Endodermal cell (in vitro differentiated cells): ENCODE measurements at regions not wholly inside any gene's neighbourhood (a gene's known extent, or its start where the extent isn't known, plus 50 kb on each side); places are given as distances from the start of the nearest gene placed in this dataset.

ENCODE experiments used
- DNase-seq: peaks from one replicate; pipeline ENCODE4 v3.0.0-alpha.2; 2017
- H3K27ac ChIP-seq: 2 replicates; pipeline ENCODE4 v1.5.1; 2013; ENCODE audit warnings: mild to moderate bottlenecking, low read depth, low read length, moderate library complexity
- H3K27me3 ChIP-seq: 2 replicates; pipeline ENCODE4 v1.6.1; 2013; ENCODE audit warnings: mild to moderate bottlenecking, low read length, moderate library complexity; ENCODE audit not compliant: insufficient read depth, control insufficient read depth, poor library complexity, severe bottlenecking
- H3K36me3 ChIP-seq: 2 replicates; pipeline ENCODE4 v1.7.0; 2013; ENCODE audit warnings: mild to moderate bottlenecking, low read length, moderate library complexity; ENCODE audit not compliant: control insufficient read depth, insufficient read depth
- H3K4me1 ChIP-seq: one replicate; pipeline ENCODE4 v1.7.0; 2013; ENCODE audit warnings: low read length; ENCODE audit not compliant: control insufficient read depth, insufficient read depth
- H3K4me3 ChIP-seq: 2 replicates; pipeline ENCODE4 v1.5.1; 2013; ENCODE audit warnings: mild to moderate bottlenecking, low read length, moderate library complexity
- H3K9ac ChIP-seq: 2 replicates; pipeline ENCODE4 v1.6.1; 2013; ENCODE audit warnings: mild to moderate bottlenecking, low read length, moderate library complexity; ENCODE audit not compliant: poor library complexity, severe bottlenecking; ENCODE audit errors: extremely low read depth
- H3K9me3 ChIP-seq: 2 replicates; pipeline ENCODE4 v1.6.1; 2013; ENCODE audit warnings: mild to moderate bottlenecking, low read length, moderate library complexity; ENCODE audit not compliant: control insufficient read depth
- H3K27ac Mint-ChIP-seq: 2 replicates; pipeline ENCODE4 v1.8.0; 2020; ENCODE audit warnings: mixed read lengths
- H3K27me3 Mint-ChIP-seq: 2 replicates; pipeline ENCODE4 v1.8.0; 2021; ENCODE audit warnings: mild to moderate bottlenecking, mixed read lengths; ENCODE audit not compliant: insufficient read depth
- H3K36me3 Mint-ChIP-seq: 2 replicates; pipeline ENCODE4 v1.8.0; 2020; ENCODE audit warnings: low read depth, mixed read lengths
- H3K4me1 Mint-ChIP-seq: 2 replicates; pipeline ENCODE4 v1.8.0; 2020; ENCODE audit warnings: mixed read lengths
- H3K4me3 Mint-ChIP-seq: 2 replicates; pipeline ENCODE4 v1.8.0; 2020; ENCODE audit warnings: mild to moderate bottlenecking, moderate library complexity, mixed read lengths
- H3K9me3 Mint-ChIP-seq: 2 replicates; pipeline ENCODE4 v1.8.0; 2020; ENCODE audit warnings: mild to moderate bottlenecking, mixed read lengths
- WGBS, 2 experiments: methylation state at CpG; one replicate each; pipeline versions ENCODE4 v1.1.5 to v1.1.7; 2013; ENCODE audit warnings: missing lambda C conversion rate in 2 of 2, mixed read lengths in 1 of 2; ENCODE audit not compliant: insufficient coverage in 1 of 2, insufficient read length in 1 of 2; 5-methylcytosine and 5-hydroxymethylcytosine counted together
- TF ChIP-seq, protein P1 (sequence below): fragments of 200-600 bp; sonication (generic); conservative IDR thresholded peaks from 2 replicates; pipeline ENCODE4 v1.5.0; 2021; ENCODE audit warnings: antibody characterized with exemption, mild to moderate bottlenecking

DNA sequence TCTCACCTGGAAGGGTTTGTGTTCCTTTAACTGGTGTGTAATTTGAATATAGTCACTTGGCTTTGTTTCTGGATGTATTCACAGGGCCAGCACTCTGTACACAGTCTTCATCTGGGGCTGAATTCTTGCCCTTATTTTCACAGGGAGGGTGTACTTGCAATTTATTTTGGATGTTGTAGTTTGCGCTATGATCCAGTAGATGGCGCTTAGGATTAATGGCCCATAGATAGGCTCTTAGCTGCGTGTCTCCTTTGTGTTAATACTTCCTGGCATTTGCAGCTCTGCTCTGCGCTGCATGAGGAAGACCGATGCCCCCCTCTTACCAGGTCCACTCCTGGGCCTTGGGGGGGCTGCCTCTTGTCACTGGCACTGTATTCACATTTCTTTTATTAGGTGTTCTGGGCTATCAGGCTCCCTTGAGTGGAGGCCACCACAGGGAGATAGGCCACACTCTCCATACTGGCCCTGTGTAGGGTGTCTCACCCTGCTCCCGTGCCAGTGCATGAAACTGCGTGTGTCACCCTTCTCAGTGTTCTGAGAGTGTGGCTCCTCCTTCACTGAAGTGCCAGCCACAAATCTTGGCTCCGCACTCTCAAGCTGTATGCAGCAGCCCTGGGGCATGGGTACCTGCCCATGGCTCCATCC lies 562.2 kb downstream of the ZIC3 start:
- H3K9me3 Mint-ChIP-seq, result no peaks in the 10 kb centered on the region
- H3K36me3 Mint-ChIP-seq, result no peaks in the 10 kb centered on the region
- H3K27me3 ChIP-seq, result no peaks in the 10 kb centered on the region
- peaks cover 8% of the 10 kb centered on the region for H3K4me1 Mint-ChIP-seq
- H3K9ac ChIP-seq, result no peak overlapping the region
- H3K4me1 ChIP-seq, result no peaks in the 10 kb centered on the region
- H3K36me3 ChIP-seq, result no peaks in the 10 kb centered on the region
- H3K9me3 ChIP-seq, result no peaks in the 10 kb centered on the region
- peak; percentile 64 for DNase-seq
- H3K4me3 Mint-ChIP-seq, result no peak overlapping the region
- H3K27ac ChIP-seq, result no peak overlapping the region
- no peak overlapping the region for H3K27ac Mint-ChIP-seq
- TF ChIP-seq, protein P1, sequence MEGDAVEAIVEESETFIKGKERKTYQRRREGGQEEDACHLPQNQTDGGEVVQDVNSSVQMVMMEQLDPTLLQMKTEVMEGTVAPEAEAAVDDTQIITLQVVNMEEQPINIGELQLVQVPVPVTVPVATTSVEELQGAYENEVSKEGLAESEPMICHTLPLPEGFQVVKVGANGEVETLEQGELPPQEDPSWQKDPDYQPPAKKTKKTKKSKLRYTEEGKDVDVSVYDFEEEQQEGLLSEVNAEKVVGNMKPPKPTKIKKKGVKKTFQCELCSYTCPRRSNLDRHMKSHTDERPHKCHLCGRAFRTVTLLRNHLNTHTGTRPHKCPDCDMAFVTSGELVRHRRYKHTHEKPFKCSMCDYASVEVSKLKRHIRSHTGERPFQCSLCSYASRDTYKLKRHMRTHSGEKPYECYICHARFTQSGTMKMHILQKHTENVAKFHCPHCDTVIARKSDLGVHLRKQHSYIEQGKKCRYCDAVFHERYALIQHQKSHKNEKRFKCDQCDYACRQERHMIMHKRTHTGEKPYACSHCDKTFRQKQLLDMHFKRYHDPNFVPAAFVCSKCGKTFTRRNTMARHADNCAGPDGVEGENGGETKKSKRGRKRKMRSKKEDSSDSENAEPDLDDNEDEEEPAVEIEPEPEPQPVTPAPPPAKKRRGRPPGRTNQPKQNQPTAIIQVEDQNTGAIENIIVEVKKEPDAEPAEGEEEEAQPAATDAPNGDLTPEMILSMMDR, result peak; percentile 87
- no peak overlapping the region for H3K4me3 ChIP-seq
- WGBS, 2 experiments, result 20 to 48% methylated on average over 3 to 8 of the region's 8 CpGs
- H3K27me3 Mint-ChIP-seq, result no peaks in the 10 kb centered on the region

DNA sequence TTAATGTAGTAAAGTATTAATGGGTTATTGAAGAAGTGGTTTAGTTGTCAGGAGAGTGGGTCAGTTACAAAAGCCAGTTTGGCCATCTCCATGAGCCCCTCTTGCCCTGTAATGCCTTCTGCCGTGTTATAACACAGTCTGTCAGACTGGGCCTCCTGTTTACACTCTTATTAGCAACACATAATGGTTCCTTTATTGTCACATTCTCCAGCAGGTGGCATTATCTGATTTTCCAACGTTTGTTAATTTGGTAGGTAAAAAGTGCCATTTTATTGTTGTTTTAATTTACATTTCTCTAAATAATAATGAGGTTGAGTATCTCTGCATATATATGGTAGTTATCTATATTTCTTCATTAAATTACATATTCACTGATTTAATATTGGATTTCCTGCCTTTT lies 560.8 kb downstream of the FGF13 start:
- no peaks in the 10 kb centered on the region for H3K36me3 Mint-ChIP-seq
- H3K27me3 Mint-ChIP-seq, result no peaks in the 10 kb centered on the region
- 70% methylated on average over 1 of the region's 2 CpGs; no CpG with 5 or more reads in 1 of the 2 experiments for WGBS, 2 experiments
- TF ChIP-seq, protein P1, result peak; percentile 58
- no peak overlapping the region for H3K9ac ChIP-seq
- H3K4me3 Mint-ChIP-seq, result no peak overlapping the region
- no peak for DNase-seq
- H3K4me1 ChIP-seq, result no peaks in the 10 kb centered on the region
- peaks cover 17% of the 10 kb centered on the region for H3K9me3 Mint-ChIP-seq
- no peak overlapping the region for H3K27ac Mint-ChIP-seq
- no peaks in the 10 kb centered on the region for H3K27me3 ChIP-seq
- H3K27ac ChIP-seq, result no peak overlapping the region
- peaks cover 7% of the 10 kb centered on the region for H3K4me1 Mint-ChIP-seq
- H3K36me3 ChIP-seq, result no peaks in the 10 kb centered on the region
- no peaks in the 10 kb centered on the region for H3K9me3 ChIP-seq
- H3K4me3 ChIP-seq, result no peak overlapping the region

DNA sequence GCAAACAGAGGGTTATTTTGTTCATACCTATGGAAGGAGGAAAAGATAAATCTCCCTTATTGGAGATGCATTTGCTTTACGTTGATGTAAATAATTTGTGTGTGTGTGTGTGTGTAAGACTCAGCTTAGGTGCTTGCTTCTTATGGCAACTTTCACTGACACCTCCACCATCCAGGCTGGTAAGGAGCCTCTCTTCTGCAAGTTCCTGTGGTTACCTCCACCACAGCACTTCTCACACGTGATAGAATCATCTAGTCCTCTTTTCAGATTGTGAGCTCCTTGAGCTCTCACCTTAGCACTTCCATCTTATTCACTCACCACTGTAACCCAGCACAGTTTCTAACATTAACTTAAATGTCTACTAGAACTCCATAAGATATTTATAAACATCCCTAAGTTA lies 553.7 kb downstream of the FGF13 start:
- H3K27me3 ChIP-seq, result no peaks in the 10 kb centered on the region
- WGBS, 2 experiments, result 88% methylated on average over 2 of the region's 2 CpGs; no CpG with 5 or more reads in 1 of the 2 experiments
- H3K27ac ChIP-seq, result no peak overlapping the region
- peaks cover 7% of the 10 kb centered on the region for H3K4me1 Mint-ChIP-seq
- TF ChIP-seq, protein P1, result no peak
- H3K9me3 ChIP-seq, result no peaks in the 10 kb centered on the region
- peaks cover 17% of the 10 kb centered on the region for H3K9me3 Mint-ChIP-seq
- no peaks in the 10 kb centered on the region for H3K36me3 ChIP-seq
- H3K4me1 ChIP-seq, result no peaks in the 10 kb centered on the region
- H3K27ac Mint-ChIP-seq, result no peak overlapping the region
- DNase-seq, result no peak
- H3K9ac ChIP-seq, result no peak overlapping the region
- H3K4me3 ChIP-seq, result no peak overlapping the region
- H3K36me3 Mint-ChIP-seq, result no peaks in the 10 kb centered on the region
- H3K27me3 Mint-ChIP-seq, result no peaks in the 10 kb centered on the region
- no peak overlapping the region for H3K4me3 Mint-ChIP-seq
